ENCODE measurements at regions not wholly inside any gene's neighbourhood (a gene's known extent, or its start where the extent isn't known, plus 50 kb on each side); places are given as distances from the start of the nearest gene placed in this dataset.

DNA sequence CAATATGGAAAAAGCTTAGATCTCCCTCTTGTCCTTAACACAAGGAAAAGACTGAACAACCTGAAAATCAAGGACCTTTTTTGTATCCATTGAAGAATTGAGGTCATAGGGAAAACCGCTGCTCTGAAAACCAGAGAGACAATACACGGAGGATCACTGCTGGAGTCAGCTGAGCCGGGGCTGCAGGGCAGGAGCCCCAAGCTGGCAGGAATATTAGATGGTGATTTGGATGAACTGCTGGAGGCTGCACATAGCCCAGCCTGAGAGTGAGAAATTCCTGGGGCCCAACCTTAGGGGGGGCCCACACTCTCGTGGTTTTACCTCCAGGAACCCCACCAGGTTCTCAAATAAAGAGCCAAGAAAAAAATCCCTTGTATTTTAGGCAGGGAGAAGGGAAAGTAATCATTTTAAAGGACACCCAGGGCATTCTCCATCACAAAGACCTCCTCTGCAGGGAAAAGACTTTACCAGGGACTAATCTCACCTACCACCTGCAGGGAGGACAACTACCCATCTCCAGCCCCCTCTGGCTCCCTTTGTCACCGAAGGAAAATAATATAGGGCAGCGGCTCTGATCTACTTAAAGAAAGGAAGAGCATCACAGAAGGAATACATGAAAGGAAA lies 55.4 kb upstream of the RNF32 start:
- TF ChIP-seq POLR2A (IDR thresholded peaks at IDR 0.05; ENCODE audit: insufficient read depth in 1 of 2, low read depth in 2 of 2, low read length in 2 of 2) (no peak), ZNF34 (CRISPR knock-in tag; IDR thresholded peaks at IDR 0.05; ENCODE audit: borderline replicate concordance) (no peak), ZNF296 (CRISPR knock-in tag; conservative IDR thresholded peaks at IDR 0.05) (no peak), ETS1 (CRISPR knock-in tag; IDR thresholded peaks at IDR 0.05) (no peak), ZFP1 (CRISPR knock-in tag; IDR thresholded peaks at IDR 0.05) (no peak), STAG1 (CRISPR knock-in tag; IDR thresholded peaks at IDR 0.05) (no peak)

Measured in HepG2 (cell line).